Ovary (tissue), 3 donors: ENCODE measurements at regions not wholly inside any gene's neighbourhood (a gene's known extent, or its start where the extent isn't known, plus 50 kb on each side); places are given as distances from the start of the nearest gene placed in this dataset.

Source experiments
- CTCF ChIP-seq, 3 donors: fragments of 450-650 bp in 2 of 3; fragments of 200-600 bp in 1 of 3; IDR thresholded peaks; one replicate each; pipeline versions ENCODE4 v1.5.1 to v1.8.0; 2016 to 2022; ENCODE audit warnings: antibody characterized with exemption in 3 of 3, mild to moderate bottlenecking in 1 of 3
- EP300 ChIP-seq: sonication (generic); formaldehyde crosslinking; IDR thresholded peaks from one replicate; pipeline ENCODE4 v1.6.1; 2017; ENCODE audit warnings: antibody characterized with exemption
- POLR2A ChIP-seq: fragments of 450-650 bp; IDR thresholded peaks from one replicate; pipeline ENCODE4 v1.6.1; 2017; ENCODE audit warnings: antibody characterized with exemption, mild to moderate bottlenecking, moderate library complexity
- donor health status: DM: no; HTN: no; CAD: no.

GRCh38 chr11:24312464-24313238, 184.2 kb upstream of the LUZP2 start:
- TF ChIP-seq CTCF (IDR thresholded peaks at IDR 0.05), result no peak
- no peak for TF ChIP-seq POLR2A
- TF ChIP-seq EP300, result no peak
